ENCODE measurements at regions not wholly inside any gene's neighbourhood (a gene's known extent, or its start where the extent isn't known, plus 50 kb on each side); places are given as distances from the start of the nearest gene placed in this dataset.

GRCh38 chr13:74074723-74075122 is 59.5 kb downstream of the KLF12 start:
- H3K36me3 ChIP-seq: no peaks in the 10 kb centered on the region
- H3K27me3 ChIP-seq: no peaks in the 10 kb centered on the region
- no peak overlapping the region for H3K27ac ChIP-seq (replicated peaks in 1 of 4)
- DNase-seq (ENCODE audit: extremely low spot score): no peak
- intact Hi-C loops (cut with DNase I): no loop called here
- no peak for TF ChIP-seq CTCF (IDR thresholded peaks at IDR 0.05)
- TF ChIP-seq EP300 (IDR thresholded peaks at IDR 0.05): no peak
- no peak for TF ChIP-seq POLR2A (IDR thresholded peaks at IDR 0.05; ENCODE audit: low read depth)
- TF ChIP-seq POLR2AphosphoS5 (IDR thresholded peaks at IDR 0.05): no peak
- peaks cover 15 to 49% (median 39%) of the 10 kb centered on the region in 4 donors for H3K4me1 ChIP-seq
- no peaks in the 10 kb centered on the region for H3K9me3 ChIP-seq
- no peak overlapping the region for H3K4me3 ChIP-seq

- intact Hi-C loops (cut with DNase I): no loop called here
- H3K4me3 ChIP-seq: no peak overlapping the region
- peaks cover 15 to 42% (median 33%) of the 10 kb centered on the region in 4 donors for H3K4me1 ChIP-seq
- H3K36me3 ChIP-seq: no peaks in the 10 kb centered on the region
- no peak for TF ChIP-seq POLR2AphosphoS5 (IDR thresholded peaks at IDR 0.05)
- WGBS: 84% methylated on average over 1 of the region's 1 CpG
- no peak for DNase-seq (ENCODE audit: extremely low spot score)
- no peak overlapping the region for H3K27ac ChIP-seq (replicated peaks in 1 of 4)
- H3K9me3 ChIP-seq: no peaks in the 10 kb centered on the region
- H3K27me3 ChIP-seq: no peaks in the 10 kb centered on the region
Observed at GRCh38 chr13:74073274-74073673, 60.9 kb downstream of the KLF12 start.

- WGBS: 94% methylated on average over 1 of the region's 1 CpG
- intact Hi-C loops (cut with DNase I): no loop called here
- no peaks in the 10 kb centered on the region for H3K9me3 ChIP-seq
- H3K4me3 ChIP-seq: no peak overlapping the region
- peaks cover 15 to 40% (median 35%) of the 10 kb centered on the region in 4 donors for H3K4me1 ChIP-seq
- no peak for DNase-seq (ENCODE audit: extremely low spot score)
- no peak for TF ChIP-seq POLR2AphosphoS5 (IDR thresholded peaks at IDR 0.05)
- TF ChIP-seq CTCF (IDR thresholded peaks at IDR 0.05): no peak
- TF ChIP-seq EP300 (IDR thresholded peaks at IDR 0.05): no peak
- no peak for TF ChIP-seq POLR2A (IDR thresholded peaks at IDR 0.05; ENCODE audit: low read depth)
- H3K27ac ChIP-seq (replicated peaks in 1 of 4): no peak overlapping the region
- H3K27me3 ChIP-seq: no peaks in the 10 kb centered on the region
- H3K36me3 ChIP-seq: no peaks in the 10 kb centered on the region
Observed at GRCh38 chr13:74070513-74070912, 63.7 kb downstream of the KLF12 start.

GRCh38 chr13:74070065-74070464 is 64.1 kb downstream of the KLF12 start:
- Histone ChIP-seq H3K4me3 (no peak overlapping the region), H3K4me1 (peaks cover 11 to 37% (median 32%) of the 10 kb centered on the region in 4 donors), H3K36me3 (no peaks in the 10 kb centered on the region), H3K9me3 (no peaks in the 10 kb centered on the region), H3K27me3 (no peaks in the 10 kb centered on the region), H3K27ac (replicated peaks in 1 of 4) (no peak overlapping the region)
- no peak for DNase-seq (ENCODE audit: extremely low spot score)
- TF ChIP-seq EP300 (IDR thresholded peaks at IDR 0.05): no peak
- no peak for TF ChIP-seq CTCF (IDR thresholded peaks at IDR 0.05)
- TF ChIP-seq POLR2A (IDR thresholded peaks at IDR 0.05; ENCODE audit: low read depth): no peak
- intact Hi-C loops (cut with DNase I): no loop called here
- WGBS: 84% methylated on average over 4 of the region's 4 CpGs

GRCh38 chr13:74068471-74068870 is 65.7 kb downstream of the KLF12 start:
- WGBS: 90% methylated on average over 7 of the region's 7 CpGs
- H3K4me1 ChIP-seq: peaks cover 8 to 34% (median 31%) of the 10 kb centered on the region in 4 donors
- no peaks in the 10 kb centered on the region for H3K36me3 ChIP-seq
- TF ChIP-seq POLR2A (IDR thresholded peaks at IDR 0.05; ENCODE audit: low read depth) (no peak), EP300 (IDR thresholded peaks at IDR 0.05) (no peak), POLR2AphosphoS5 (IDR thresholded peaks at IDR 0.05) (no peak), CTCF (IDR thresholded peaks at IDR 0.05) (no peak)
- intact Hi-C loops (cut with DNase I): no loop called here
- no peak overlapping the region for H3K4me3 ChIP-seq
- no peaks in the 10 kb centered on the region for H3K9me3 ChIP-seq
- H3K27me3 ChIP-seq: no peaks in the 10 kb centered on the region
- DNase-seq (ENCODE audit: extremely low spot score): no peak
- H3K27ac ChIP-seq (replicated peaks in 1 of 4): no peak overlapping the region

Data from esophagus muscularis mucosa (tissue), 4 donors.